ENCODE measurements at regions not wholly inside any gene's neighbourhood (a gene's known extent, or its start where the extent isn't known, plus 50 kb on each side); places are given as distances from the start of the nearest gene placed in this dataset.

GRCh38 chr3:176714034-176714433 lies 483.2 kb downstream of the TBL1XR1 start:
- TF ChIP-seq, protein P1, sequence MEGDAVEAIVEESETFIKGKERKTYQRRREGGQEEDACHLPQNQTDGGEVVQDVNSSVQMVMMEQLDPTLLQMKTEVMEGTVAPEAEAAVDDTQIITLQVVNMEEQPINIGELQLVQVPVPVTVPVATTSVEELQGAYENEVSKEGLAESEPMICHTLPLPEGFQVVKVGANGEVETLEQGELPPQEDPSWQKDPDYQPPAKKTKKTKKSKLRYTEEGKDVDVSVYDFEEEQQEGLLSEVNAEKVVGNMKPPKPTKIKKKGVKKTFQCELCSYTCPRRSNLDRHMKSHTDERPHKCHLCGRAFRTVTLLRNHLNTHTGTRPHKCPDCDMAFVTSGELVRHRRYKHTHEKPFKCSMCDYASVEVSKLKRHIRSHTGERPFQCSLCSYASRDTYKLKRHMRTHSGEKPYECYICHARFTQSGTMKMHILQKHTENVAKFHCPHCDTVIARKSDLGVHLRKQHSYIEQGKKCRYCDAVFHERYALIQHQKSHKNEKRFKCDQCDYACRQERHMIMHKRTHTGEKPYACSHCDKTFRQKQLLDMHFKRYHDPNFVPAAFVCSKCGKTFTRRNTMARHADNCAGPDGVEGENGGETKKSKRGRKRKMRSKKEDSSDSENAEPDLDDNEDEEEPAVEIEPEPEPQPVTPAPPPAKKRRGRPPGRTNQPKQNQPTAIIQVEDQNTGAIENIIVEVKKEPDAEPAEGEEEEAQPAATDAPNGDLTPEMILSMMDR (IDR thresholded peaks at IDR 0.05): no peak
- TF ChIP-seq POLR2A (IDR thresholded peaks at IDR 0.05): no peak

All from thyroid gland (tissue), 4 donors.